ENCODE measurements at regions not wholly inside any gene's neighbourhood (a gene's known extent, or its start where the extent isn't known, plus 50 kb on each side); places are given as distances from the start of the nearest gene placed in this dataset.
"Not testable (repeated sequence)": the region's sequence is repeated elsewhere in the genome, so short reads cannot be mapped to it uniquely, and the experiment has no call there.

- no peak for DNase-seq (ENCODE audit: low read depth in 2 of 2)
Observed at GRCh38 chrX:46168254-46168653, 377.0 kb downstream of the ZNF674 start.

GRCh38 chrX:46165866-46166265 lies 379.4 kb downstream of the ZNF674 start:
- no peak for DNase-seq (ENCODE audit: low read depth in 2 of 2)

DNA sequence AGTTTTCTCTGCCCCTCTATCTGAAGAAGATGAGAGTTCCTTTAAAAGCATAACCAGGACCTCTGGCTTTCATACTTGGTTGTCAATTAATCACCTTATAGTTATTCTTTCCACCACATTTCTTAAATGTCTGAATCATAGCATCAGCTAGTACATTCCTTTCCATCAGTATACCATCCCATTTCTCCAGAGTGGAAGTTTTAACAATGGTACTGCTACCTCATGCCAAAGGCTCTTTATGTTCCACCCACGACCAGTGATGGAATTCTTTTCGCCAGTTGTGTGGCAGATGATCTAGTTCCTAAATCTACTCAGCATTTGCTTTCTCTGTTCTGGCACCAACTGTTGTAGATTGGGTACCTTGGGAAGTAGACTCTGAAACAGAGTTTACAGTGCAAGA lies 379.8 kb downstream of the ZNF674 start:
- no peak for DNase-seq (ENCODE audit: low read depth in 2 of 2)

GRCh38 chrX:46152756-46153155 lies 392.5 kb downstream of the ZNF674 start:
- DNase-seq (ENCODE audit: low read depth in 2 of 2), result no peak

- DNase-seq (ENCODE audit: low read depth in 2 of 2), result not testable (repeated sequence)
Observed at GRCh38 chrX:46151332-46151731, 393.9 kb downstream of the ZNF674 start.

DNA sequence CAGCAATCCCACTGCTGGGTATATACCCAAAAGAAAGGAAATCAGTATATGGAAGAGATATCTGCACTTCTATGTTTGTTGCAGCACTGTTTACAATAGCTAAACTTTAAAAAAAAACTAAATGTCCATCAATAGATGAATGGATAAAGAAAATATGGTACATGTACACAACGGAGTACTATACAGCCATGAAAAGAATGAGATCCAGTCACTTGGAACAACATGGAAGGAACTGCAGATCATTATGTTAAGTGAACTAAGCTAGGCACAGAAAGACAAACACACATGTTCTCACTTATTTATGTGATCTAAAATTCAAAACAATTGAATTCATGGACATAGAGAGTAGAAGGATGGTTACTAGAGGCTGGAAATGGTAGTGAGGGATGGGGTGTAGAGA lies 400.7 kb downstream of the ZNF674 start:
- DNase-seq (ENCODE audit: low read depth in 2 of 2), result no peak

DNA sequence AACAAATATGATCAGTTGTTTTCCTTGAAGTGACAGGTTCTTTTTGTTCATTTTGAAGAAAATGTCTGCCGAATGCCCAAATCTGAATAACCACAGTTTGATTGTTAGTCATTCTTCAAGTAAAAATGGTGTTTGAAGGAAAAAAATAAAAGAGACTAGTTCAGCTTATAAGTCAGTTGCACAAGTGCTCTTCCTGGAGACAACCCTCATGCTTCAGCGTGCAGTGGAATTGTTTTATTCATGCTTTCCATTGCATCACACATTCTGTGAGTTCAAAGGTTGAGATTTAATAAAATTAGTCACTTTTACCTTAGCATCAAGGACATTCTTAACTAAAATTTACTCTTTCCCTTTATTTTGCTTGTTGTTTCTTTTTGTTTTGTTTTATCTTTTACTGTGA lies 404.9 kb downstream of the ZNF674 start:
- no peak for DNase-seq (ENCODE audit: low read depth in 2 of 2)

DNA sequence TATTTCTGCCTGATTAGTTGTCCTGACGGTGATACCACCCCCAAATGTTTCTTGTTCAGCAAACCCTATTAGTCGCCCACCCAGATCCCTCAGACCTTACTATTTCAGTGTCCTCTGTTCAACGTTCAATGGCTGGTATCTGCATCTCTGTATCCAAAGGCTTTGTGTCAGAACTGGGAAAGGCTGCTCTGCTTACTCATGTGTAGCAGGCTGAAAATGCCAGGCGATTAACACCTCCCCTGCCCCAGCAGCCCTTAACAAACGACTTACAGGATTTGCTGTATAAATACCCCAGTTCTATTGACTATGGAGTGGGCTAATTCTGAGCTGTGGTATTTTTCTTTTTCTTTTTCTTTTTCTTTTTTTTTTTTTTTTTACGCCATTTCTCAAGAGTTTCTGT lies 415.0 kb downstream of the ZNF674 start:
- no peak for DNase-seq (ENCODE audit: low read depth in 2 of 2)

GRCh38 chrX:46125111-46125510 lies 420.1 kb downstream of the ZNF674 start:
- DNase-seq (ENCODE audit: low read depth in 2 of 2), result no peak

GRCh38 chrX:46117234-46117633 lies 428.0 kb downstream of the ZNF674 start:
- no peak for DNase-seq (ENCODE audit: low read depth in 2 of 2)

GRCh38 chrX:46087310-46087709 lies 457.9 kb downstream of the ZNF674 start:
- DNase-seq (ENCODE audit: low read depth in 2 of 2), result not testable (repeated sequence)

GRCh38 chrX:46080121-46080520 lies 465.1 kb downstream of the ZNF674 start:
- DNase-seq (ENCODE audit: low read depth in 2 of 2), result not testable (repeated sequence)

DNA sequence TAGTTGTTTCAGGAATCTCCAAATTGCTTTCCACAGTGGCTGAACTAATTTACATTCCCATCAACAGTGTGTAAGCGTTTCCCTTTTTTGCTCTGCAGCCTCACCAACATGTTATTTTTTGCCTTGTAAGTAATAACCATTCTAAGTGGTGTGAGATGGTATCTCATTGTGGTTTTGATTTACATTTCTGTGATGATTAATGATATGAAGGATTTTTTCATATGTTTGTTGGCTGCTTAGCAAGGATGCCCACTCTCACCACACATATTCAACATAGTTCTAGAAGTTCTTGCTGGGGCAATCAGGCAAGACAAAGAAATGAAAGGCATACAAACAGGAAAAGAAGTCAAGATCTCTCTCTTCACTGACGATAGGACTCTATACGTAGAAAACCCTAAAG lies 472.4 kb downstream of the ZNF674 start:
- DNase-seq (ENCODE audit: low read depth in 2 of 2), result no peak

DNA sequence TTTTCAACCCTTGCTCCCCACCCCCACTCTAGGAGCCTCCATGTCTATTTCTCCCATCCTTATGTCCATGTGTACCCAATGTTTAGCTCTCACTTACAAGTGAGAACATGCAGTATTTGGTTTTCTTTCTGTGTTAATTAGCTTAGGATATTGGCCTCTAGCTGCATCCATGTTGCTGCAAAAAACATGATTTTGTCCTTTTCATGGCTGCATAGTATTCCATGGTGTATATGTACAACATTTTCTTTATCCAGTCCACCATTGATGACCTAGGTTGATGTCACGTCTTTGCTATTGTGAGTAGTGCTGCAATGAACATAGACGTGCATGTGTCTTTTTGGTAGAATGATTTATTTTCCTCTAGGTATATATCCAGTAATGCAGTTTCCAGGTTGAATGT lies 472.8 kb downstream of the ZNF674 start:
- no peak for DNase-seq (ENCODE audit: low read depth in 2 of 2)

- DNase-seq (ENCODE audit: low read depth in 2 of 2), result no peak
Observed at GRCh38 chrX:46070421-46070820, 474.8 kb downstream of the ZNF674 start.

DNA sequence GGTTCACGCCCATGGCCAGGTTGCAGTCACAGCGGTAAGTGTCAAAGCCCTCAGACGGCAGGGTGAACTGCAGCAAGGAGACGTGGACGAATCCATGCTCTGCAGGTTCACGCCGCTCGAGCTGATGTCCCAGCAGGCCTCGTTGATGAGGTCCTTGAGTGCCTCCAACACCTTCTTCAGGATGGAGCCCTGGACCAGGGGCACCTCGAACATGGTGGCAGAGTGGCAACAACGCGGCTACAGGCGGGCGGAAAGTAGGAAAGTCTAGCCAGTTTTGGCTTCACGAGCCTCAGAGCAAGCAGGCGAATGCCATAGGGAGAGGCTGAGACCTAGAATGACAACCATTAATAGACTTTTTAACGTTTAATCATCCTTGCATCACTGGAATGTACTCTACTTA lies 485.9 kb downstream of the ZNF674 start:
- DNase-seq (ENCODE audit: low read depth in 2 of 2), result no peak

GRCh38 chrX:46044486-46044885 lies 500.7 kb downstream of the ZNF674 start:
- DNase-seq (ENCODE audit: low read depth in 2 of 2), result no peak

GRCh38 chrX:46040001-46040400 lies 505.2 kb downstream of the ZNF674 start:
- DNase-seq (ENCODE audit: low read depth in 2 of 2), result no peak

- DNase-seq (ENCODE audit: low read depth in 2 of 2), result no peak
Observed at GRCh38 chrX:46039526-46039925, 505.7 kb downstream of the ZNF674 start.

- DNase-seq (ENCODE audit: low read depth in 2 of 2), result no peak
Observed at GRCh38 chrX:46036508-46036907, 508.7 kb downstream of the ZNF674 start.

- no peak for DNase-seq (ENCODE audit: low read depth in 2 of 2)
Observed at GRCh38 chrX:46034868-46035267, 510.4 kb downstream of the ZNF674 start.

DNA sequence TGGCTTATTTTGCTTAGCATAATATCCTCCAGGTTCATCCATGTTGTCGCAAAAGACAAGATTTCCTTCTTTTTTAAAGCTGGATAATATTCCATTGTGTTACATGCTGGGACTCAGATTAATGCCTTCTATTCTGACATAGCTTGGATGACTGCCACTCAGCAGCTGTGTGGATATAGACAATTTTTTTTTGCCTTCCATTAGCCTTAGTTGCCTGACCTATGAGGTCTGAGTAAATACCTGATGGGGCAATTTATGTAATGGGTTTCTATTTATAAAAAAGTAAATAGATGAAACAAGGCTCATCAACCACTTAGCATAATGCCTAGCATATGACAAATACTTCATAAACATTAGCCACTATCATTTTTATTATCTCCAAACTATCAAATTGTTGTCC lies 515.4 kb downstream of the ZNF674 start:
- DNase-seq (ENCODE audit: low read depth in 2 of 2), result no peak

DNA sequence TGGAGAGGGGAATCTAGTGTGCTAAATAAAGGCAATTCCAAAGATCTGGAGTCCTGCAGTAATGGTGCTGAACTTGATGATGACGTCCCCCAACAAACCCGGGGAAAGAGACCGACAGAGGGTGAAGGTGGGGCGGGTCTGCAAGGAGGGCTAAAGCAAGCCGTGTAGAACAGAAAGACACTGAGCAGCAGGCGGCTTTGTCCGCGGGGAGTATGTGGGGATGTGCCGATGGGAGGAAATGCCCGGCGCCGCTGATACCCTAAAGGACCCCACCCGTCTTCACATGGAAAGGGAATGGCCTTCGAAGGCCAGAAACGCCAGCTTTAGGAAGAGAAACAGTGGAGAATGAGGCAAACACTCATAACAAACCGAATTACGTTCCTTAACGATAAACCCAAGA lies 528.9 kb downstream of the ZNF674 start:
- no peak for DNase-seq (ENCODE audit: low read depth in 2 of 2)

DNA sequence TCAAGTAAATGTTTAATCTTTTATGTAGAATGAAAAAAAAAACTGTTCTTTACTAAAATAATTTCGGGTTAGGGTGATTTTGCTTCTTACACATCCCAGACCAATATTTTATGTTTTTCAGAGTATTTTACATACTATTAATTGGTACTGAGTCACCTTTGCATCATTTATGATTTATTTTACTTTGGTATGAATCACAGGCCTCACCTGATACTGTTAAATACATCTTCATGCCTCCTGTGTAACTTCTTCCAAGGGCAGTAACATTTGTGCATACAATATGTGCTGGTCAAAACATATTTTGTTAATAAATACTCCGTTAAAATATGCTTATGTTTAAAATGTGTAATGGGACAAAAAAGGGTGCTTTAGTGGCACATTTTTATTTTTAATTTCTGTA lies 529.6 kb downstream of the ZNF674 start:
- DNase-seq (ENCODE audit: low read depth in 2 of 2), result no peak

All from stimulated activated CD8-positive, alpha-beta memory T cell treated with anti-CD3 and anti-CD28 coated beads, Interleukin-2, amount 100 ng/mL, for 48 hours (primary cell).